ENCODE measurements at regions not wholly inside any gene's neighbourhood (a gene's known extent, or its start where the extent isn't known, plus 50 kb on each side); places are given as distances from the start of the nearest gene placed in this dataset.
A peak's percentile ranks its signal among the peaks of the same experiment; 100 is the strongest.

- dilution Hi-C loops (cut with HindIII; ENCODE audit: low sequenced_read_pairs, unreplicated experiment) (no loop called here), intact Hi-C loops (cut with micrococcal nuclease) (no loop called here), in situ Hi-C loops (cut with MboI; ENCODE audit: low sequenced_read_pairs) (no loop called here)
- H3K9me1 ChIP-seq (ENCODE audit: insufficient read depth, low read length) = no peaks in the 10 kb centered on the region
- H2BK15ac ChIP-seq (ENCODE audit: low read depth, low read length) = no peak overlapping the region
- H3K36me3 ChIP-seq (ENCODE audit: control insufficient read depth, insufficient read depth, low read length) = no peaks in the 10 kb centered on the region
- H3K27ac ChIP-seq (ENCODE audit: insufficient read depth, low read length) = no peak overlapping the region
- H2BK5ac ChIP-seq (ENCODE audit: low read depth, low read length, poor library complexity, severe bottlenecking) = no peak overlapping the region
- no peak overlapping the region for H3K14ac ChIP-seq (replicated peaks; ENCODE audit: low read depth, low read length)
- no peaks in the 10 kb centered on the region for H3K27me3 ChIP-seq (ENCODE audit: control insufficient read depth, insufficient read depth, low read length)
- H2AK5ac ChIP-seq (ENCODE audit: low read depth, low read length) = no peak overlapping the region
- no TSS peak for BruUV-seq (replicated peaks)
- H2BK20ac ChIP-seq (ENCODE audit: low read depth, low read length) = no peak overlapping the region
- TF ChIP-seq CEBPB (IDR thresholded peaks at IDR 0.05; ENCODE audit: low read depth, low read length) (peak; percentile 94), NFE2L2 (IDR thresholded peaks at IDR 0.05; ENCODE audit: low read depth, low read length) (no peak), RFX5 (IDR thresholded peaks at IDR 0.05; ENCODE audit: low read depth, low read length) (no peak)
- no peak overlapping the region for H4K91ac ChIP-seq (ENCODE audit: insufficient read depth, low read depth, low read length)
- DNase-seq (no peak), ATAC-seq (ENCODE audit: low read depth) (no peak)
- no peak overlapping the region for H3K9ac ChIP-seq (ENCODE audit: low read depth, low read length)
- no peaks in the 10 kb centered on the region for H3K9me3 ChIP-seq (ENCODE audit: control insufficient read depth, insufficient read depth, low read length)
- no peaks in the 10 kb centered on the region for H4K20me1 ChIP-seq (ENCODE audit: insufficient read depth, low read length)
- no peak overlapping the region for H3K23ac ChIP-seq (ENCODE audit: low read depth, low read length)
- no peak overlapping the region for H2BK120ac ChIP-seq (ENCODE audit: low read depth, low read length)
- no peaks in the 10 kb centered on the region for H3K4me1 ChIP-seq (ENCODE audit: control insufficient read depth, insufficient read depth, low read length)
- H2AFZ ChIP-seq (replicated peaks; ENCODE audit: low read length, poor library complexity) = no peak overlapping the region
- H3K4ac ChIP-seq (ENCODE audit: low read depth, low read length) = no peak overlapping the region
- no peak overlapping the region for H3K18ac ChIP-seq (ENCODE audit: low read depth, low read length)
- H3K79me1 ChIP-seq (ENCODE audit: low read depth in 1 of 2, low read length in 2 of 2) = no peaks in the 10 kb centered on the region
- ChIA-PET POLR2A (ENCODE audit: unreplicated experiment) (no interaction called here), CTCF (no interaction called here)
- H2AK9ac ChIP-seq (replicated peaks; ENCODE audit: low read depth, low read length, poor library complexity) = no peak overlapping the region
- no peak overlapping the region for H4K5ac ChIP-seq (ENCODE audit: low read depth, low read length)
- H4K8ac ChIP-seq (ENCODE audit: low read depth in 2 of 2, low read length in 2 of 2) = no peak overlapping the region
- no CpG with 5 or more reads among the region's 5 CpGs for WGBS, 2 experiments (ENCODE audit: extremely low coverage in 2 of 2, insufficient read length in 1 of 2)
- no peak overlapping the region for H3K56ac ChIP-seq (ENCODE audit: extremely low read depth, insufficient read depth, low read length)
- H3K4me3 ChIP-seq (ENCODE audit: insufficient read depth, low read depth, low read length) = no peak overlapping the region
- no peak overlapping the region for H3K4me2 ChIP-seq (ENCODE audit: low read depth, low read length)
These were observed 371.3 kb upstream of the NOCT start for GRCh38 chr4:138644322-138644721.
